GM21825 (cell line): ENCODE measurements at regions not wholly inside any gene's neighbourhood (a gene's known extent, or its start where the extent isn't known, plus 50 kb on each side); places are given as distances from the start of the nearest gene placed in this dataset.

Source experiments
- ATAC-seq: cut with Tn5 transposase; IDR thresholded peaks from one replicate; pipeline ENCODE4 v1.9.1; 2021; ENCODE audit warnings: mild to moderate bottlenecking, moderate library complexity; ENCODE audit not compliant: unreplicated experiment

GRCh38 chr16:86305440-86305839 lies 204.9 kb upstream of the FOXF1 start:
- no peak for ATAC-seq

- ATAC-seq: no peak
Observed at GRCh38 chr16:86306011-86306644, 204.2 kb upstream of the FOXF1 start.

GRCh38 chr16:86306811-86307513 lies 203.4 kb upstream of the FOXF1 start:
- ATAC-seq: no peak

GRCh38 chr16:86307514-86307903 lies 202.8 kb upstream of the FOXF1 start:
- no peak for ATAC-seq

GRCh38 chr16:86308514-86308913 lies 201.8 kb upstream of the FOXF1 start:
- ATAC-seq: no peak

GRCh38 chr16:86313631-86314030 lies 196.7 kb upstream of the FOXF1 start:
- ATAC-seq: no peak

- ATAC-seq: no peak
Observed at GRCh38 chr16:86314402-86315025, 195.8 kb upstream of the FOXF1 start.

GRCh38 chr16:86316967-86317812 lies 193.1 kb upstream of the FOXF1 start:
- ATAC-seq: no peak

GRCh38 chr16:86317813-86318650 lies 192.3 kb upstream of the FOXF1 start:
- no peak for ATAC-seq

- ATAC-seq: no peak
Observed at GRCh38 chr16:86319585-86320236, 190.6 kb upstream of the FOXF1 start.

- no peak for ATAC-seq
Observed at GRCh38 chr16:86320237-86320595, 190.1 kb upstream of the FOXF1 start.

- no peak for ATAC-seq
Observed at GRCh38 chr16:86321491-86321890, 188.8 kb upstream of the FOXF1 start.

- ATAC-seq: no peak
Observed at GRCh38 chr16:86322283-86322682, 188.0 kb upstream of the FOXF1 start.

- ATAC-seq: no peak
Observed at GRCh38 chr16:86322806-86323205, 187.5 kb upstream of the FOXF1 start.

- no peak for ATAC-seq
Observed at GRCh38 chr16:86324320-86324719, 186.0 kb upstream of the FOXF1 start.

GRCh38 chr16:86325360-86325759 lies 185.0 kb upstream of the FOXF1 start:
- ATAC-seq: no peak

GRCh38 chr16:86325895-86326294 lies 184.4 kb upstream of the FOXF1 start:
- ATAC-seq: no peak

GRCh38 chr16:86327321-86327720 lies 183.0 kb upstream of the FOXF1 start:
- no peak for ATAC-seq

- ATAC-seq: no peak
Observed at GRCh38 chr16:86330906-86331305, 179.4 kb upstream of the FOXF1 start.

GRCh38 chr16:86334079-86334635 lies 176.2 kb upstream of the FOXF1 start:
- ATAC-seq: no peak
